ENCODE measurements at regions not wholly inside any gene's neighbourhood (a gene's known extent, or its start where the extent isn't known, plus 50 kb on each side); places are given as distances from the start of the nearest gene placed in this dataset.

DNA sequence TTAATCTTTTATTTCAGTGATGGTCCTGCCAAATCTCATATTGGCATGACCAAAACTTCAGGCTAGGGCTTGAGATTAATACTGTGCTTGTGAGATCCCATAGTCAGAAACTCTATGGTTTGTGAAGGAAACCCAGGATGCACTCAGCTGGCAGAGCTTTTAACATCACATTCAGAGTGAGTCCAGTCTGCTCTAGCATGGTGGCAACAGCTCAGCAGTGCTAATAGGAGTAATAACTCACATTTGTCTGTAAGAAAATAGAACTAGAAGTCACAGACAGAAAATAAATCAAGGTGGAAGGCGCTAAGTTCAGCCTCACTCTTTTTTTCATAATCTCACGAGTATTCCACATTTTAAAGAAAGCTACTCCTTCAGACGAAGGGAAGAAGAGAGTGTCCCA is 549.3 kb upstream of the TENM4 start:
- TF ChIP-seq SP1 (IDR thresholded peaks at IDR 0.05) = no peak
- no peak for TF ChIP-seq LEF1 (IDR thresholded peaks at IDR 0.05; ENCODE audit: borderline replicate concordance)
- TF ChIP-seq FOXK2 (IDR thresholded peaks at IDR 0.05) = no peak
- TF ChIP-seq L3MBTL2 (conservative IDR thresholded peaks at IDR 0.05) = no peak
- TF ChIP-seq FOXA1 (IDR thresholded peaks at IDR 0.05) = no peak
- no peak for TF ChIP-seq HDGF (IDR thresholded peaks at IDR 0.05; ENCODE audit: borderline replicate concordance)
